ENCODE measurements at regions not wholly inside any gene's neighbourhood (a gene's known extent, or its start where the extent isn't known, plus 50 kb on each side); places are given as distances from the start of the nearest gene placed in this dataset.

GRCh38 chr10:131746241-131746711 lies 154.5 kb upstream of the PPP2R2D start:
- H3K36me3 ChIP-seq (ENCODE audit: control insufficient read depth, insufficient read depth, low read length) = no peaks in the 10 kb centered on the region
- no peak overlapping the region for H3K4me3 ChIP-seq (ENCODE audit: insufficient read depth, low read depth, low read length)
- no peaks in the 10 kb centered on the region for H3K9me3 ChIP-seq (ENCODE audit: control insufficient read depth, low read length)
- H3K27ac ChIP-seq (ENCODE audit: insufficient read depth, low read depth, low read length, poor library complexity, severe bottlenecking) = no peak overlapping the region
- H3K27me3 ChIP-seq (ENCODE audit: control insufficient read depth, insufficient read depth, low read length, poor library complexity, severe bottlenecking) = no peaks in the 10 kb centered on the region
- peaks cover 46% of the 10 kb centered on the region for H3K4me1 ChIP-seq (ENCODE audit: control insufficient read depth, insufficient read depth, low read length)
- WGBS, 2 experiments = 92 to 93% methylated on average over 20 of the region's 20 CpGs

DNA sequence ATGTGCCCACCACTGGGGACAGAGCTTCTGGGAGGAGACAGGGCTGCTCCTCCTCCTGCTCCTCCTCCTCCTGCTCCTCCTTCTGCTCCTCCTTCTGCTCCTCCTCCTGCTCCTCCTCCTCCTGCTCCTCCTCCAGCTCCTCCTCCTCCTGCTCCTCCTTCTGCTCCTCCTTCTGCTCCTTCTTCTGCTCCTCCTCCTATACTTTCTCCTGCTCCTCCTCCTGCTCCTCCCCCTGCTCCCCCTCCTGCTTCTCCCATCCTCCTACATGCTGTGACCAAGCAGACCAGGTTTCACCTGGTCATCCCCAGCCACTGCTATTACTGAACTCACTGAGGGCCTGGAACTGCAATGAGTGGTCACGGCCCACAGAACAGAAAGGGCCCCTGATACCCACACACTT lies 154.0 kb upstream of the PPP2R2D start:
- no peaks in the 10 kb centered on the region for H3K27me3 ChIP-seq (ENCODE audit: control insufficient read depth, insufficient read depth, low read length, poor library complexity, severe bottlenecking)
- H3K36me3 ChIP-seq (ENCODE audit: control insufficient read depth, insufficient read depth, low read length) = no peaks in the 10 kb centered on the region
- WGBS, 2 experiments = 64 to 96% methylated on average over 1 of the region's 1 CpG
- H3K27ac ChIP-seq (ENCODE audit: insufficient read depth, low read depth, low read length, poor library complexity, severe bottlenecking) = no peak overlapping the region
- H3K4me1 ChIP-seq (ENCODE audit: control insufficient read depth, insufficient read depth, low read length) = peaks cover 51% of the 10 kb centered on the region
- H3K9me3 ChIP-seq (ENCODE audit: control insufficient read depth, low read length) = no peaks in the 10 kb centered on the region
- no peak overlapping the region for H3K4me3 ChIP-seq (ENCODE audit: insufficient read depth, low read depth, low read length)

GRCh38 chr10:131747251-131747650 lies 153.6 kb upstream of the PPP2R2D start:
- Histone ChIP-seq H3K9me3 (ENCODE audit: control insufficient read depth, low read length) (no peaks in the 10 kb centered on the region), H3K4me3 (ENCODE audit: insufficient read depth, low read depth, low read length) (no peak overlapping the region), H3K27me3 (ENCODE audit: control insufficient read depth, insufficient read depth, low read length, poor library complexity, severe bottlenecking) (no peaks in the 10 kb centered on the region), H3K36me3 (ENCODE audit: control insufficient read depth, insufficient read depth, low read length) (no peaks in the 10 kb centered on the region), H3K27ac (ENCODE audit: insufficient read depth, low read depth, low read length, poor library complexity, severe bottlenecking) (no peak overlapping the region), H3K4me1 (ENCODE audit: control insufficient read depth, insufficient read depth, low read length) (peaks cover 55% of the 10 kb centered on the region)
- WGBS, 2 experiments = 94% methylated on average over 16 of the region's 16 CpGs

DNA sequence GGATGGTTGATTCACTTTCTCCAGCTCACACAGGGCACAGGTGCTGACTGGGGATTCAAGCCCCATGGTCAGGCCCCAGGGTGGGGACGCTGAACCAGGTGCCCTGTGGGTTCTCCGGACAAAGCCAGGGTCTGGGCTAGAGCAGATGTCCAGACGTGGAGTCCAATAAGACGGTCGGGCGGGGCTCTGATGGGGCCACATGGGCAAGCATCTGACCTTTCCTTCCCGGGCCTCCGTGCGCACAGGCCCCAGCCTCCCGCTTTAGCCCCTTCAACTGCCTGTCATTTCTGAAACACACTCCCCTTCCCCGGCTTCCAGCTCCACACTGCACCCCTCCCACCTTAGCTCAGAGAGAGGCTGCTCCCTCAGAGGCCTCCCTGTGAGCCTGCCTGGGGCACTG lies 153.0 kb upstream of the PPP2R2D start:
- Histone ChIP-seq H3K4me3 (ENCODE audit: insufficient read depth, low read depth, low read length) (no peak overlapping the region), H3K27ac (ENCODE audit: insufficient read depth, low read depth, low read length, poor library complexity, severe bottlenecking) (no peak overlapping the region), H3K27me3 (ENCODE audit: control insufficient read depth, insufficient read depth, low read length, poor library complexity, severe bottlenecking) (no peaks in the 10 kb centered on the region), H3K9me3 (ENCODE audit: control insufficient read depth, low read length) (no peaks in the 10 kb centered on the region), H3K36me3 (ENCODE audit: control insufficient read depth, insufficient read depth, low read length) (no peaks in the 10 kb centered on the region), H3K4me1 (ENCODE audit: control insufficient read depth, insufficient read depth, low read length) (peaks cover 58% of the 10 kb centered on the region)
- 91 to 92% methylated on average over 11 of the region's 11 CpGs for WGBS, 2 experiments

DNA sequence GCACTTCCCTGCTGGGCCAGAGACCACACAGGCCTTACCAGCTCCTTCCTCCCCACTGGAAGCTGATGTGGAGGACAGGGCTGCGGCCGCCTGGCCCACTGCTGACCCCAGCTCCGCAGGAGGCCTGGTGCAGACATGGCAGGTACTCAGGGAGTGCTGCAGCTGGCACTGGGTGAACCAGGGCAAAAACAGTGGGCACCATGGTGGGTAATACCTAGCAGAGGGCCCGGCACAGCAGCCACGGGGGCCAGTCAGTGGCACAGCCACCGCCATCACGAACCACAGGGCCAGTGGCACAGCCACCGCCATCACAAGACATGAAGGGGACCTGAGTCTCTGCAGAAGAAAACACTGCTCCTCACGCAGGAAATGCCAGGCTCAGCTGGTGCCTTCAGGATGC lies 152.6 kb upstream of the PPP2R2D start:
- no peaks in the 10 kb centered on the region for H3K36me3 ChIP-seq (ENCODE audit: control insufficient read depth, insufficient read depth, low read length)
- peaks cover 55% of the 10 kb centered on the region for H3K4me1 ChIP-seq (ENCODE audit: control insufficient read depth, insufficient read depth, low read length)
- WGBS, 2 experiments = 88 to 89% methylated on average over 9 of the region's 9 CpGs
- H3K4me3 ChIP-seq (ENCODE audit: insufficient read depth, low read depth, low read length) = no peak overlapping the region
- H3K27me3 ChIP-seq (ENCODE audit: control insufficient read depth, insufficient read depth, low read length, poor library complexity, severe bottlenecking) = no peaks in the 10 kb centered on the region
- no peaks in the 10 kb centered on the region for H3K9me3 ChIP-seq (ENCODE audit: control insufficient read depth, low read length)
- H3K27ac ChIP-seq (ENCODE audit: insufficient read depth, low read depth, low read length, poor library complexity, severe bottlenecking) = no peak overlapping the region

- no peak overlapping the region for H3K4me3 ChIP-seq (ENCODE audit: insufficient read depth, low read depth, low read length)
- no peak overlapping the region for H3K27ac ChIP-seq (ENCODE audit: insufficient read depth, low read depth, low read length, poor library complexity, severe bottlenecking)
- no peaks in the 10 kb centered on the region for H3K9me3 ChIP-seq (ENCODE audit: control insufficient read depth, low read length)
- no peaks in the 10 kb centered on the region for H3K27me3 ChIP-seq (ENCODE audit: control insufficient read depth, insufficient read depth, low read length, poor library complexity, severe bottlenecking)
- H3K4me1 ChIP-seq (ENCODE audit: control insufficient read depth, insufficient read depth, low read length) = peaks cover 46% of the 10 kb centered on the region
- H3K36me3 ChIP-seq (ENCODE audit: control insufficient read depth, insufficient read depth, low read length) = no peaks in the 10 kb centered on the region
- WGBS, 2 experiments = 55 to 57% methylated on average over 40 of the region's 40 CpGs
Observed at GRCh38 chr10:131748831-131749766, 151.7 kb upstream of the PPP2R2D start.

- Histone ChIP-seq H3K27ac (ENCODE audit: insufficient read depth, low read depth, low read length, poor library complexity, severe bottlenecking) (no peak overlapping the region), H3K4me1 (ENCODE audit: control insufficient read depth, insufficient read depth, low read length) (peaks cover 44% of the 10 kb centered on the region), H3K4me3 (ENCODE audit: insufficient read depth, low read depth, low read length) (no peak overlapping the region), H3K9me3 (ENCODE audit: control insufficient read depth, low read length) (no peaks in the 10 kb centered on the region), H3K36me3 (ENCODE audit: control insufficient read depth, insufficient read depth, low read length) (no peaks in the 10 kb centered on the region), H3K27me3 (ENCODE audit: control insufficient read depth, insufficient read depth, low read length, poor library complexity, severe bottlenecking) (no peaks in the 10 kb centered on the region)
- WGBS, 2 experiments = 92% methylated on average over 8 of the region's 8 CpGs
Observed at GRCh38 chr10:131749767-131750142, 151.1 kb upstream of the PPP2R2D start.

GRCh38 chr10:131750171-131750895 lies 150.5 kb upstream of the PPP2R2D start:
- WGBS, 2 experiments = 82 to 83% methylated on average over 22 of the region's 22 CpGs

GRCh38 chr10:131750973-131751826 lies 149.6 kb upstream of the PPP2R2D start:
- 59% methylated on average over 17 of the region's 17 CpGs for WGBS, 2 experiments
- H3K9me3 ChIP-seq (ENCODE audit: control insufficient read depth, low read length) = no peaks in the 10 kb centered on the region
- H3K4me1 ChIP-seq (ENCODE audit: control insufficient read depth, insufficient read depth, low read length) = peaks cover 44% of the 10 kb centered on the region
- H3K27me3 ChIP-seq (ENCODE audit: control insufficient read depth, insufficient read depth, low read length, poor library complexity, severe bottlenecking) = no peaks in the 10 kb centered on the region
- H3K27ac ChIP-seq (ENCODE audit: insufficient read depth, low read depth, low read length, poor library complexity, severe bottlenecking) = peak overlapping the region; percentile 67
- H3K4me3 ChIP-seq (ENCODE audit: insufficient read depth, low read depth, low read length) = no peak overlapping the region
- no peaks in the 10 kb centered on the region for H3K36me3 ChIP-seq (ENCODE audit: control insufficient read depth, insufficient read depth, low read length)

More at GRCh38 chr10:131750171-131750895, 150.5 kb upstream of the PPP2R2D start:
- peaks cover 44% of the 10 kb centered on the region for H3K4me1 ChIP-seq (ENCODE audit: control insufficient read depth, insufficient read depth, low read length)
- H3K9me3 ChIP-seq (ENCODE audit: control insufficient read depth, low read length) = no peaks in the 10 kb centered on the region
- H3K27me3 ChIP-seq (ENCODE audit: control insufficient read depth, insufficient read depth, low read length, poor library complexity, severe bottlenecking) = no peaks in the 10 kb centered on the region
- H3K36me3 ChIP-seq (ENCODE audit: control insufficient read depth, insufficient read depth, low read length) = no peaks in the 10 kb centered on the region
- H3K4me3 ChIP-seq (ENCODE audit: insufficient read depth, low read depth, low read length) = no peak overlapping the region
- no peak overlapping the region for H3K27ac ChIP-seq (ENCODE audit: insufficient read depth, low read depth, low read length, poor library complexity, severe bottlenecking)
